HT1080 (cell line): ENCODE measurements at regions not wholly inside any gene's neighbourhood (a gene's known extent, or its start where the extent isn't known, plus 50 kb on each side); places are given as distances from the start of the nearest gene placed in this dataset.
"Not testable (repeated sequence)": the region's sequence is repeated elsewhere in the genome, so short reads cannot be mapped to it uniquely, and the experiment has no call there.

Experiments used
- DNase-seq: peaks from one replicate; pipeline ENCODE4 v3.0.0-alpha.2; 2015; ENCODE audit warnings: low read depth

DNA sequence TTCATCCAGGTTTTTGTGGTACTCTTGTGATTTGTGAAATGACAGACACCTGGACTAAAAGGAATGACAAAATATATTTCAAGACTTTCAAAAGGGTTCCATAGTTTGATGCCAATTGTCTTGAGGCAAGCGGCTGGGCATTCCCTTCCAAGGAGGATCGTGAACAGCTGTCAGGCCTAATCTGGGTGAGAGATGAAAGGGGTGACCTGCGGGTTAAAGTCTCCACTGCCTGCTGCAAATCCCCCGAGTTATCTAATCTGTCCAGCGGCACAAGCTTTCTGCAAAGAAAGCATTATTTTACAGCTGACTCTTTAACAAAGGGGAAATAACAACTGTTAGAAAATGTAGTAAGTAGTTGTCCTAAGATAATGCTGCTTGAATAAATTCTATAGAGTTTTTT, 128.7 kb upstream of the MB21D2 start:
- no peak for DNase-seq

- not testable (repeated sequence) for DNase-seq
Measured at GRCh38 chr3:193047461-193047860, 129.8 kb upstream of the MB21D2 start.

DNA sequence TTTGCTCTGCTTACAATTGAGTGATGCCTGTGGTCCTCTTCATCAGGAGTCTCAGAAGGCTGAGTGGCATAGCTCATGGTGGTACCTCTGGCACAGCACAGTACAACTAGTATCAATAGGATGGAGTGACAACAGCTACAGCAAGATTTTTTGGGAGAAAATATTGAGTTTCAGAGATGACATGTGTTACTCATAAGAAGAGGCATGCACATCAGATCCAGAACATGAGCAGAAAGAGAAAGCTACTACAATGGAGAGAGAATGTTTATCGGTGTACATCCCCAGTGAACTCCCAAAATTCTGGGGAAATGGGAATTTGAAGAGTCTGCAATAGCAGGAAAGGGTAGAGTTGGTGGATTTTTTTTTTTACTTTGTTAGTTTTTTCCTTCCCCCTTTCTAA, 130.5 kb upstream of the MB21D2 start:
- DNase-seq = no peak

GRCh38 chr3:193049935-193050334, 132.3 kb upstream of the MB21D2 start:
- no peak for DNase-seq

GRCh38 chr3:193051314-193051713, 133.7 kb upstream of the MB21D2 start:
- DNase-seq = no peak

- DNase-seq = no peak
Measured at GRCh38 chr3:193052354-193053045, 134.8 kb upstream of the MB21D2 start.

DNA sequence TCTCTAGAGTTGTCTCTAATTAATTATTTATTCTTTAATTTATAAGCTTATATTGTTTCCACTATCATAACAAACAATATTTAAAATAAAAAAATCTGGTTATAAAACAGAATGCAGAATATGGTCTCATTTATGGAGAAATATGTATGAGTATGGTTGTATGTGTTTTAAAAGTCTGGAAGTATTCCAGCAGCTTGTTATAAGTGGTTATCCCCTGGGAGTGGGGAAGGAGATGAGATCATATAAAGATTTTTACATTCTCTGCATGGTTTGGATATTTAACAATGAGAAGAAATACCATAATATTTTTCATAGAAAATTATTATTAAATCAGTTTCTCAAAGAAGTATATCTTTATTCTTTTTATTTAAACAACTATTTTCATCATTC, 135.4 kb upstream of the MB21D2 start:
- DNase-seq = no peak

DNA sequence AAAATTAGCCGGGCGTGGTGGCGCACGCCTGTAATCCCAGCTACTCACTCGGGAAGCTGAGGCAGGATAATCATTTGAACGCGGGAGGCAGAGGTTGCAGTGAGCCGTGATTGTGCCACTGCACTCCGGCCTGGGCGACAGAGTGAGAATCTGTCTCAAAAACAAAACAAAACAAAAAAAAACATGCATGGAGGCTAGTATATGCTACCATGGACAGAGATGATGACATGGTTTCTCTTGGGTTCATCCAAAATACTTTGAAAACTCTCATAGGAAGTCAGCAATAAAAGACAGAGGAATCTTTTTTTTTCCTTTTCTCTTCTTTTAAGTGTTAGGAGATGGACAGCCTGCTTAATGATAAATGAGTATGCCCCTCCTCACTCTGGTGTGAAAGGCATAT, 137.7 kb upstream of the MB21D2 start:
- DNase-seq = no peak

GRCh38 chr3:193057616-193058015, 140.0 kb upstream of the MB21D2 start:
- DNase-seq = no peak

- DNase-seq = no peak
Measured at GRCh38 chr3:193060748-193061546, 143.3 kb upstream of the MB21D2 start.

DNA sequence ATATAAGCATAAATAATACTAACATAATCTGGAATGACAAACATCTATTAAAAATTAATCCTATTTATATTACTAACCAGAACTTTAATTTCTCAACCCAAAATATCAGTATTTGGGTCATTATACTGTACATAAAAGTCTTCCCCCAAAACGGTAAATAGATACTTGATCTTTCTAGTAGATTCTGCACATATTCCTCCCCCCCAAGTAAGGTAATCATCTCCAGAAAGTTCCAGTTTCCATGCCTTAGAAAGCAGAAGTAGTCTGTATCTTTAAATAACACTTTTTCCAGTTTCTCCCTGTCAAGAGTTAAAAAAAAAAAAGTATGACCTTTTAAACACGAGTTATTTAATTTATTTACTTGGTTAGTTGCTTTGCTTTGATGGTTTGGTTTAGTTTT, 150.7 kb upstream of the MB21D2 start:
- DNase-seq = no peak

DNA sequence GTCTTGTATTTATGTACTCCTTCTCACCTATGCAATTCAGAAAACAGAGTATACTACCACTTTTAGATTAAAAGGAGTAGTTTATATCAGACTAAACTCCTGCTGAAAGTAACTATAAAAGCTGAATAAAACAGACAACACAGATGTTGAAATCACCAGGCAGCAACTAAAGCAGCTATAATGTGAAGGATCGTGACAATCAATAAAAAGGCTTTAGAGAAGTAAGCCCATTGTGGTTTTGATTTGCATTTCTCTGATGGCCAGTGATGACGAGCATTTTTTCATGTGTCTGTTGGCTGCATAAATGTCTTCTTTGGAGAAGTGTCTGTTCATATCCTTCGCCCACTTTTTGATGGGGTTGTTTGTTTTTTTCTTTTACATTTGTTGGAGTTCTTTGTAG, 152.1 kb upstream of the MB21D2 start:
- not testable (repeated sequence) for DNase-seq

DNA sequence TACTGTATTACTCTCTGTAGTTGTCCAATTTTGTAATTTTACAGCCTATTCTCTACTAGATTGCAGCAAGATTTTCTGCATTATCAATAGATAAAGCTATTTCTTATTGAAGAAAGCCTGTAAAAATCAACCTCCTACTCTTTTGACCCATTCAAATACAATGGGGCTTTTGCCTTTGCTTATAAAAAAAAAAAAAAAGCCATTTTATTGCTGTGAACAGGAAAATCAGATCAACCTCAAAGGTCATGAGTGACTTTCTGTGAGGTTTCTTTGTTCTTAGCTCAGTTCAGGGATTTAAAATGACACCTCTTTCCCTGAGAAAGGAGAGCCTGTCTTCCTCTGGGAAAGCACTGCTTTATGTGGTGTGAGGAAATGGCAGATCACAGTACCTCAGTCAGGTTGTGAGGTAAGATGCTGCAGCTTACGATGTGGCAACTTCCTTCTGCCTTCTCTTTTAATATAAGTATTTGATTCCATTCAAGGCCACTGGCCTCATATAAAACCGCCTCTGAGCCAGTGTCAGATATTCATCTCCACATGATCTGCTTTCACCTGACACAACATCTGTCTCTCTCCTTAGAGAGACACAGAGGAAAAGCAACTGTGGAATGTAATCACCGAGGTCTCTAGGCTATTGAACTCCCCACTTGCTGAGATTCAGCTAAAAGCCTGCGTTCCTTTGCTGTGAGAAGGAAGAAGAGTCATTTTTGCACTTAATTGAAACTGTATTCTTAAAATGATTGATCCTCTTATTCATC, 161.5 kb upstream of the MB21D2 start:
- peak; percentile 58 for DNase-seq

GRCh38 chr3:193080821-193081365, 160.1 kb upstream of the PLAAT1 start:
- DNase-seq = peak; percentile 38

GRCh38 chr3:193085655-193086054, 155.4 kb upstream of the PLAAT1 start:
- DNase-seq = no peak

GRCh38 chr3:193086681-193087080, 154.3 kb upstream of the PLAAT1 start:
- no peak for DNase-seq

DNA sequence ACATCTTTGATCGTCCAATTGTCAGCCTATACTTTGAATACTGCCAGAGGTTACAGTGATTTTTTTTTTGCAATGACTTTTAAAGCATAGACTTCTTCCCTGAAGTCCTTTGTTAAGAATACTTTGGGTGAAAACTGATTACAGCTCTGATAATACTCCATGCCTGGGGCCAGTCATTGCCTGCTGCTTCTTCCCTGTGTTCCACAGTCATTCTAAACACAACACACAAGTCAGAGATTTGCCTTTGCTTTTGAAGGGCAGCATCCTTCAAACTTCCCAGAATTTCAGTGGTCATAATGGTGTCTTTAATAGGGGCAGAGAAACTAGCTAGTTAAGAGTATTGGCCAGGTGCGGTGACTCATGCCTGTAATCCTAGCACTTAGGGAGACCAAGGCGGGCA, 153.7 kb upstream of the PLAAT1 start:
- DNase-seq = no peak

GRCh38 chr3:193095366-193095765, 145.7 kb upstream of the PLAAT1 start:
- DNase-seq = peak; percentile 44

DNA sequence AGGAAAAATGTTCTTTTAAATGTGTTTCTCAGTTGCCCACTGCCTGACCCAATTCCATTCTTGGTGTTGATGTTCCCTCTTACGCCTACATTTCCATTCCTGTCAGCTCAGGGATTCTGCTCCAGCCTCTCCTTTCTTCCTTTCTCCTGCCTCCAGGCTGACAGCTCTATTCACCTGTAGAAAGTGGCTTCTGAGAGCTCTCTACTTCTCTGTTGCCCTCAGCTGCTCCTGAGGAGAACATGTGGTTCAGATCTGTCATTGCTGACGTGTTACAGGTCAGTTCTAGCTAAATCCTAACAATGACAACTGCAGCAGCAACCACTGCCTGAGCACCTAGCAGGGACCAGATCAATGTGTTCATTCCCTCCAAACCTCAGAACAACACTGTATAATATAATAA, 144.9 kb upstream of the PLAAT1 start:
- no peak for DNase-seq

DNA sequence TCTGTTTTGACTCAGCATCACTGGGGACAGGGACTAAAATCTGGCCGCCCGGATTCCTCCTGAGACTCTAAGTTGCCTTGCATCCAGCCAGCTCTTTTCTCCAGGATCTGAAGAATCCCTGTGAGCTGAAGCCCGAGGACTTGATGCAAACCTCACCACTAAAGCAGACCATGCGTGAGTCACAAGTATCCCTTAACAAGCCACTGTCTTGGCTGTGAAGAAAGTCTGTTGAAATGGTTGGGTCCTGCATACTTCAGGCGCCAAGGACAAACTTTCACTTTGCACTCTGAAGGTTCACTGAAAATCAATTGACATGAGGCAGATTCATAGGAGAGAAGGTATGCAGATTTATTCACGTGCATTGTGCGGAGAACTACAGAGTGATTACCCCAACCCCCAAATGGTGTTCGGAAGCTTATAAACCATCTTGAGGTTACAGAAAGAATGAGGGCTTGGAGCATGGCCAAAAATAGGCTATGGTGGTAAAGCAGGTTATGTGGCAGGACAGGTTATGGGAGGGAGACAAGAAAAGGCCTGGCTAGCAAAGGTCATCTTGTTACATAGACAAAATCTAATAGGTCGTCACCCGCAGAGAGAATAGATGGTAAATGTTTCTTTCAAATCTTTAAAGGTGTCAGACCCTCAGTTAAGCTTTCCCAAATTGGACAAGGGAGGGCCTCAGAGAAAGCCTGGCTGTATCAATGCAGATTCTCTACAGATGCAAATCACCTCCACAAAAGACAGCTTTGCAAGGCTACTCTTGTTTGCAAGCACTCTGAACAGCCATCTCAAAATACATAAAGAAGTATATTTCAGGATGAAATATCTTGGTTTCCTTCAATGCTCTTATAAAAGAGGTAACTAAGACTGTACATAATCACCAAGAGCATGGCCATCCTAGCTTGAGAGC, 126.3 kb upstream of the PLAAT1 start:
- peak; percentile 75 for DNase-seq

GRCh38 chr3:193116871-193117270, 124.2 kb upstream of the PLAAT1 start:
- no peak for DNase-seq
